ENCODE measurements at regions not wholly inside any gene's neighbourhood (a gene's known extent, or its start where the extent isn't known, plus 50 kb on each side); places are given as distances from the start of the nearest gene placed in this dataset.

DNA sequence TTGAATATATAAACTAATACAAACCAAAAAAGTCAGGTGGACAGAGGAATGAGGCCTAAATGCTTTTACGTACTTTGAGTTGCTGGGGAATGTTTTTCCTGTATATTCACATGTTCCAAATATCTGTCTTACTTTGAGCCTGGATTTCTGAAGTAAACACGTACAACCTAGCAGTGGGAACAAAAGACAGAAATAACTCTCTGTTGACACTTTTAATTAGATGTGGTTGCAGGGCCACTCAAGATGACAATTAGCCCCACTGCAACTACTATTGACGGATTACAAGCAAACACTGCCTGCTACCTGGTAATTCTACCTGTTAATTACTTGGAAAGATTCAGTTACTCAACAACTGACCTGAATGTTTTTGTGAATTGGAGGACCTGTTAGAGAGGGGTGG lies 196.9 kb downstream of the TTLL7 start:
- TF ChIP-seq CTCF (IDR thresholded peaks at IDR 0.05) (no peak), POLR2A (IDR thresholded peaks at IDR 0.05) (no peak)
